MM.1S (cell line): ENCODE measurements at regions not wholly inside any gene's neighbourhood (a gene's known extent, or its start where the extent isn't known, plus 50 kb on each side); places are given as distances from the start of the nearest gene placed in this dataset.

ENCODE experiments used
- DNase-seq: peaks from one replicate; pipeline ENCODE4 v3.0.0-alpha.2; 2015
- H2AFZ ChIP-seq: fragments of 300-600 bp; sonication (generic); 2 replicates; pipeline ENCODE4 v1.6.0; 2016; ENCODE audit warnings: antibody characterized with exemption, low read length
- H3F3A ChIP-seq: fragments of 300-600 bp; sonication (generic); 2 replicates; pipeline ENCODE4 v1.6.1; 2016; ENCODE audit warnings: mild to moderate bottlenecking, antibody characterized with exemption, low read length, moderate library complexity, mixed read lengths; ENCODE audit not compliant: insufficient read depth
- H3K27ac ChIP-seq: fragments of 300-600 bp; sonication (generic); 2 replicates; pipeline ENCODE4 v1.5.1; 2016; ENCODE audit warnings: mild to moderate bottlenecking, low read length
- H3K27me3 ChIP-seq: fragments of 300-600 bp; sonication (generic); replicated peaks from 2 replicates; pipeline ENCODE4 v1.6.0; 2016; ENCODE audit warnings: low read length; ENCODE audit not compliant: insufficient read depth
- H3K36me3 ChIP-seq: fragments of 300-600 bp; sonication (generic); replicated peaks from 2 replicates; pipeline ENCODE4 v1.6.1; 2016; ENCODE audit warnings: mild to moderate bottlenecking, low read length, mixed read lengths; ENCODE audit not compliant: insufficient read depth
- H3K4me1 ChIP-seq: fragments of 300-600 bp; sonication (generic); 2 replicates; pipeline ENCODE4 v1.6.1; 2016; ENCODE audit warnings: low read length, mixed read lengths
- H3K4me2 ChIP-seq: fragments of 300-600 bp; sonication (generic); 2 replicates; pipeline ENCODE4 v1.6.0; 2016; ENCODE audit warnings: low read depth, low read length
- H3K4me3 ChIP-seq: fragments of 300-600 bp; sonication (generic); 2 replicates; pipeline ENCODE4 v1.5.1; 2016; ENCODE audit warnings: low read length, mixed read lengths
- H3K79me2 ChIP-seq: fragments of 300-600 bp; sonication (generic); 2 replicates; pipeline ENCODE4 v1.6.1; 2016; ENCODE audit warnings: mixed run types, low read length, mixed read lengths
- H3K9ac ChIP-seq: fragments of 300-600 bp; sonication (generic); 2 replicates; pipeline ENCODE4 v1.6.1; 2016; ENCODE audit warnings: low read length, mixed read lengths
- H3K9me2 ChIP-seq: fragments of 300-600 bp; sonication (generic); replicated peaks from 2 replicates; pipeline ENCODE4 v1.6.1; 2016; ENCODE audit warnings: mild to moderate bottlenecking, low read length, mixed read lengths; ENCODE audit not compliant: insufficient read depth
- H3K9me3 ChIP-seq: fragments of 300-600 bp; sonication (generic); replicated peaks from 2 replicates; pipeline ENCODE4 v1.6.1; 2016; ENCODE audit warnings: mild to moderate bottlenecking, low read length, mixed read lengths; ENCODE audit not compliant: insufficient read depth
- H4K20me1 ChIP-seq: fragments of 300-600 bp; sonication (generic); 2 replicates; pipeline ENCODE4 v1.6.1; 2016; ENCODE audit warnings: mild to moderate bottlenecking, low read length, moderate library complexity, mixed read lengths; ENCODE audit not compliant: insufficient read depth
- CTCF ChIP-seq: fragments of 300-600 bp; sonication (generic); IDR thresholded peaks from 2 replicates; pipeline ENCODE4 v1.5.1; 2016; ENCODE audit warnings: antibody characterized with exemption, low read length, mixed read lengths
- EZH2 ChIP-seq: fragments of 300-600 bp; sonication (generic); optimal IDR thresholded peaks from 2 replicates; pipeline ENCODE3; 2017; ENCODE audit warnings: low read depth, mild to moderate bottlenecking, antibody characterized with exemption, low read length, mixed read lengths
- EZH2phosphoT487 ChIP-seq: fragments of 300-600 bp; sonication (generic); IDR thresholded peaks from 2 replicates; pipeline ENCODE4 v1.6.1; 2018; ENCODE audit warnings: antibody characterized with exemption, low read length

- no peaks in the 10 kb centered on the region for H3K79me2 ChIP-seq
- no peaks in the 10 kb centered on the region for H3F3A ChIP-seq
- H3K4me3 ChIP-seq = no peak overlapping the region
- no peaks in the 10 kb centered on the region for H3K4me1 ChIP-seq
- DNase-seq = no peak
- H3K9me2 ChIP-seq = no peaks in the 10 kb centered on the region
- no peaks in the 10 kb centered on the region for H3K36me3 ChIP-seq
- H2AFZ ChIP-seq = no peak overlapping the region
- H3K27ac ChIP-seq = no peak overlapping the region
- no peaks in the 10 kb centered on the region for H4K20me1 ChIP-seq
- H3K9ac ChIP-seq = no peak overlapping the region
- no peak for TF ChIP-seq CTCF
- TF ChIP-seq EZH2phosphoT487 = no peak
- TF ChIP-seq EZH2 = no peak
- H3K27me3 ChIP-seq = no peaks in the 10 kb centered on the region
- no peaks in the 10 kb centered on the region for H3K9me3 ChIP-seq
- H3K4me2 ChIP-seq = no peak overlapping the region
Measured at GRCh38 chr10:44581996-44582395, 197.1 kb upstream of the CXCL12 start.

GRCh38 chr10:44587488-44588318 is 202.8 kb upstream of the CXCL12 start:
- no peak overlapping the region for H3K27ac ChIP-seq
- H3K4me2 ChIP-seq = no peak overlapping the region
- no peak for TF ChIP-seq EZH2phosphoT487
- TF ChIP-seq CTCF = no peak
- no peak for TF ChIP-seq EZH2
- H4K20me1 ChIP-seq = no peaks in the 10 kb centered on the region
- no peaks in the 10 kb centered on the region for H3K27me3 ChIP-seq
- no peak overlapping the region for H3K9ac ChIP-seq
- H3F3A ChIP-seq = no peaks in the 10 kb centered on the region
- no peaks in the 10 kb centered on the region for H3K9me3 ChIP-seq
- no peak overlapping the region for H2AFZ ChIP-seq
- H3K4me3 ChIP-seq = no peak overlapping the region
- H3K79me2 ChIP-seq = no peaks in the 10 kb centered on the region
- no peaks in the 10 kb centered on the region for H3K9me2 ChIP-seq
- no peak for DNase-seq
- no peaks in the 10 kb centered on the region for H3K36me3 ChIP-seq
- H3K4me1 ChIP-seq = no peaks in the 10 kb centered on the region

GRCh38 chr10:44589181-44589943 is 204.5 kb upstream of the CXCL12 start:
- Histone ChIP-seq H3K4me2 (no peak overlapping the region), H3K9me3 (no peaks in the 10 kb centered on the region), H3F3A (no peaks in the 10 kb centered on the region), H3K27me3 (no peaks in the 10 kb centered on the region), H3K9ac (no peak overlapping the region), H4K20me1 (no peaks in the 10 kb centered on the region), H3K4me3 (no peak overlapping the region), H3K4me1 (no peaks in the 10 kb centered on the region), H3K27ac (no peak overlapping the region), H3K9me2 (no peaks in the 10 kb centered on the region), H3K79me2 (no peaks in the 10 kb centered on the region), H3K36me3 (no peaks in the 10 kb centered on the region), H2AFZ (no peak overlapping the region)
- no peak for DNase-seq
- TF ChIP-seq CTCF (no peak), EZH2phosphoT487 (no peak), EZH2 (no peak)
